IMR-90 (cell line): ENCODE measurements at regions not wholly inside any gene's neighbourhood (a gene's known extent, or its start where the extent isn't known, plus 50 kb on each side); places are given as distances from the start of the nearest gene placed in this dataset.

Source experiments
- BHLHE40 ChIP-seq: fragments of 150-350 bp; IDR thresholded peaks from 2 replicates; pipeline ENCODE4 v1.6.1; 2016; ENCODE audit warnings: mild to moderate bottlenecking, low read depth, low read length
- CEBPB ChIP-seq: IDR thresholded peaks from 2 replicates; pipeline ENCODE4 v1.6.1; 2012; ENCODE audit warnings: low read depth, low read length, improper control_type of control experiment
- POLR2A ChIP-seq: IDR thresholded peaks from 2 replicates; pipeline ENCODE4 v1.6.1; 2012; ENCODE audit warnings: mild to moderate bottlenecking, low read depth, low read length
- SMC3 ChIP-seq: fragments of 150-350 bp; IDR thresholded peaks from 2 replicates; pipeline ENCODE4 v1.6.1; 2016; ENCODE audit warnings: low read depth, mild to moderate bottlenecking, antibody characterized with exemption, low read length, moderate library complexity
- TF ChIP-seq, protein P1 (sequence below): conservative IDR thresholded peaks from 2 replicates; pipeline ENCODE4 v1.5.1; 2012; ENCODE audit warnings: mild to moderate bottlenecking, low read depth, low read length, improper control_type of control experiment
- TF ChIP-seq, protein P2 (sequence below): fragments of 150-350 bp; IDR thresholded peaks from 2 replicates; pipeline ENCODE4 v1.6.1; 2016; ENCODE audit warnings: low read depth, mild to moderate bottlenecking, low read length, moderate library complexity, borderline replicate concordance

DNA sequence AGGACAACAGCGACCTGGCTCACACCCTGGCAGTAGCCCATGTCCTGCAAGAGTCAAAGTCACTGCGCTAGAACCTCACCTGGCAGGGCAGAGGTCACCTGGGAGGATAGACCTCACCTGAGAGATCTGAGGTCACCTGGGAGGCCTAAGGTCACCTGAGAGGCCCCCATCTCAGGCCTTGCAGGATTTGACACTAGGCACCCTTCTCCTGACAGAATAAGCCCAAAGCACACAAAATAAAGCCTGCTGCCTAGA is 75.2 kb upstream of the SPTLC1 start:
- TF ChIP-seq, protein P1, sequence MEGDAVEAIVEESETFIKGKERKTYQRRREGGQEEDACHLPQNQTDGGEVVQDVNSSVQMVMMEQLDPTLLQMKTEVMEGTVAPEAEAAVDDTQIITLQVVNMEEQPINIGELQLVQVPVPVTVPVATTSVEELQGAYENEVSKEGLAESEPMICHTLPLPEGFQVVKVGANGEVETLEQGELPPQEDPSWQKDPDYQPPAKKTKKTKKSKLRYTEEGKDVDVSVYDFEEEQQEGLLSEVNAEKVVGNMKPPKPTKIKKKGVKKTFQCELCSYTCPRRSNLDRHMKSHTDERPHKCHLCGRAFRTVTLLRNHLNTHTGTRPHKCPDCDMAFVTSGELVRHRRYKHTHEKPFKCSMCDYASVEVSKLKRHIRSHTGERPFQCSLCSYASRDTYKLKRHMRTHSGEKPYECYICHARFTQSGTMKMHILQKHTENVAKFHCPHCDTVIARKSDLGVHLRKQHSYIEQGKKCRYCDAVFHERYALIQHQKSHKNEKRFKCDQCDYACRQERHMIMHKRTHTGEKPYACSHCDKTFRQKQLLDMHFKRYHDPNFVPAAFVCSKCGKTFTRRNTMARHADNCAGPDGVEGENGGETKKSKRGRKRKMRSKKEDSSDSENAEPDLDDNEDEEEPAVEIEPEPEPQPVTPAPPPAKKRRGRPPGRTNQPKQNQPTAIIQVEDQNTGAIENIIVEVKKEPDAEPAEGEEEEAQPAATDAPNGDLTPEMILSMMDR = no peak
- TF ChIP-seq BHLHE40 = no peak
- no peak for TF ChIP-seq POLR2A
- no peak for TF ChIP-seq SMC3
- TF ChIP-seq, protein P2, sequence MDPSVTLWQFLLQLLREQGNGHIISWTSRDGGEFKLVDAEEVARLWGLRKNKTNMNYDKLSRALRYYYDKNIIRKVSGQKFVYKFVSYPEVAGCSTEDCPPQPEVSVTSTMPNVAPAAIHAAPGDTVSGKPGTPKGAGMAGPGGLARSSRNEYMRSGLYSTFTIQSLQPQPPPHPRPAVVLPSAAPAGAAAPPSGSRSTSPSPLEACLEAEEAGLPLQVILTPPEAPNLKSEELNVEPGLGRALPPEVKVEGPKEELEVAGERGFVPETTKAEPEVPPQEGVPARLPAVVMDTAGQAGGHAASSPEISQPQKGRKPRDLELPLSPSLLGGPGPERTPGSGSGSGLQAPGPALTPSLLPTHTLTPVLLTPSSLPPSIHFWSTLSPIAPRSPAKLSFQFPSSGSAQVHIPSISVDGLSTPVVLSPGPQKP = no peak
- no peak for TF ChIP-seq CEBPB
